Testis (tissue), 2 donors: ENCODE measurements at regions not wholly inside any gene's neighbourhood (a gene's known extent, or its start where the extent isn't known, plus 50 kb on each side); places are given as distances from the start of the nearest gene placed in this dataset.

Experiments
- DNase-seq: peaks from one replicate; pipeline ENCODE4 v3.0.0-alpha.2; 2019
- H3K27ac ChIP-seq, 2 donors: fragments of 200-600 bp; sonication (generic); one replicate each; pipeline ENCODE4 v1.5.1; 2019
- H3K27me3 ChIP-seq: fragments of 200-600 bp; sonication (generic); one replicate; pipeline ENCODE4 v1.5.1; 2019
- H3K36me3 ChIP-seq: fragments of 200-600 bp; sonication (generic); one replicate; pipeline ENCODE4 v1.5.1; 2017; ENCODE audit warnings: low read depth; ENCODE audit errors: missing control alignments
- H3K4me1 ChIP-seq: fragments of 200-600 bp; sonication (generic); one replicate; pipeline ENCODE4 v1.5.1; 2019
- H3K4me3 ChIP-seq, 2 donors: fragments of 200-600 bp; sonication (generic); one replicate each; pipeline ENCODE4 v1.5.1; 2017 to 2019
- H3K9me3 ChIP-seq: fragments of 200-600 bp; sonication (generic); one replicate; pipeline ENCODE4 v1.5.1; 2017
- POLR2A ChIP-seq: fragments of 450-650 bp; IDR thresholded peaks from one replicate; pipeline ENCODE4 v1.6.1; 2017; ENCODE audit warnings: antibody characterized with exemption, mild to moderate bottlenecking, moderate library complexity
- WGBS, 2 donors: methylation state at CpG; one replicate each; pipeline ENCODE4 v1.1.5; 2018; 5-methylcytosine and 5-hydroxymethylcytosine counted together
- intact Hi-C: fragments of 100-400 bp; cut with DNase I; formaldehyde crosslinking; loops from one replicate; pipeline ENCODE4 v1.15.1; 2023; ENCODE audit warnings: low total_unique reads
- TF ChIP-seq, protein P1 (sequence below), 3 experiments: fragments of 450-650 bp in 2 of 3; fragments of 200-600 bp in 1 of 3; sonication (generic) in 1 of 3; IDR thresholded peaks; one replicate each; pipeline ENCODE4 v1.5.1; 2016 to 2019; ENCODE audit warnings: antibody characterized with exemption in 3 of 3, mild to moderate bottlenecking in 2 of 3, moderate library complexity in 1 of 3

DNA sequence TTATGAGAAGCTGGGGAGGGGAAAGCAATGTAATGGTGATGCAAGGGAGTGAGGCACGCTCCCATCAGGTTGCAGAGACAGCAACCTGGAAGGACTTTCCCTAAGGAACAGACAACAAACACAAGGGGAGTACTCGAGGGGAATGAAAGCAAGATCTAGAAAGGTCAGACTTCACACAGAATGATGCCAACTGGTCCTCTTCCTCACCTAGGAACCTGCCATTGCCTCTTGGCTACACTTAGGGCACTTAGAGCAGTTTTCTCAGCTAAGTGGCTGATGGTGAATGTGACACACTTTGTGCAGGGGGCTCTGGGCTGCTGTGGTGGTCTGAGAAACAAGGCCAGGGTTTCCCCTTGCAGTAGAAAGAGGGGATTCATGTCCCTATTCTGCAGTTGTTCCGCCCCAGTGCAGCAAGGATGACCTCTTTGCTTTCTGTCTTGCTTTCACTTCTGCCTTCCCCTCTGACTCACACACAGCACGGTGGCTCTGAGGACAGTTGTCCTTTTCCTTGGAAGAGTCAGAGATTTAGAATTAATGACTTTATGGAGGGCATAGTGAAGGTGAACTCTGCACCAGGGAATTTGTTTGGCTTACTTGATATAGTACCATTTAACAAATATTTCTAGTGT lies 394.0 kb upstream of the KLF4 start:
- Histone ChIP-seq H3K4me3 (no peak overlapping the region), H3K36me3 (no peaks in the 10 kb centered on the region), H3K9me3 (no peaks in the 10 kb centered on the region), H3K4me1 (no peaks in the 10 kb centered on the region), H3K27me3 (no peaks in the 10 kb centered on the region), H3K27ac (no peak overlapping the region)
- TF ChIP-seq POLR2A: no peak
- TF ChIP-seq, protein P1, sequence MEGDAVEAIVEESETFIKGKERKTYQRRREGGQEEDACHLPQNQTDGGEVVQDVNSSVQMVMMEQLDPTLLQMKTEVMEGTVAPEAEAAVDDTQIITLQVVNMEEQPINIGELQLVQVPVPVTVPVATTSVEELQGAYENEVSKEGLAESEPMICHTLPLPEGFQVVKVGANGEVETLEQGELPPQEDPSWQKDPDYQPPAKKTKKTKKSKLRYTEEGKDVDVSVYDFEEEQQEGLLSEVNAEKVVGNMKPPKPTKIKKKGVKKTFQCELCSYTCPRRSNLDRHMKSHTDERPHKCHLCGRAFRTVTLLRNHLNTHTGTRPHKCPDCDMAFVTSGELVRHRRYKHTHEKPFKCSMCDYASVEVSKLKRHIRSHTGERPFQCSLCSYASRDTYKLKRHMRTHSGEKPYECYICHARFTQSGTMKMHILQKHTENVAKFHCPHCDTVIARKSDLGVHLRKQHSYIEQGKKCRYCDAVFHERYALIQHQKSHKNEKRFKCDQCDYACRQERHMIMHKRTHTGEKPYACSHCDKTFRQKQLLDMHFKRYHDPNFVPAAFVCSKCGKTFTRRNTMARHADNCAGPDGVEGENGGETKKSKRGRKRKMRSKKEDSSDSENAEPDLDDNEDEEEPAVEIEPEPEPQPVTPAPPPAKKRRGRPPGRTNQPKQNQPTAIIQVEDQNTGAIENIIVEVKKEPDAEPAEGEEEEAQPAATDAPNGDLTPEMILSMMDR (IDR thresholded peaks at IDR 0.05): no peak
- WGBS, 2 donors: 82 to 88% methylated on average over 4 of the region's 4 CpGs
- intact Hi-C loops: no loop called here
- no peak for DNase-seq

DNA sequence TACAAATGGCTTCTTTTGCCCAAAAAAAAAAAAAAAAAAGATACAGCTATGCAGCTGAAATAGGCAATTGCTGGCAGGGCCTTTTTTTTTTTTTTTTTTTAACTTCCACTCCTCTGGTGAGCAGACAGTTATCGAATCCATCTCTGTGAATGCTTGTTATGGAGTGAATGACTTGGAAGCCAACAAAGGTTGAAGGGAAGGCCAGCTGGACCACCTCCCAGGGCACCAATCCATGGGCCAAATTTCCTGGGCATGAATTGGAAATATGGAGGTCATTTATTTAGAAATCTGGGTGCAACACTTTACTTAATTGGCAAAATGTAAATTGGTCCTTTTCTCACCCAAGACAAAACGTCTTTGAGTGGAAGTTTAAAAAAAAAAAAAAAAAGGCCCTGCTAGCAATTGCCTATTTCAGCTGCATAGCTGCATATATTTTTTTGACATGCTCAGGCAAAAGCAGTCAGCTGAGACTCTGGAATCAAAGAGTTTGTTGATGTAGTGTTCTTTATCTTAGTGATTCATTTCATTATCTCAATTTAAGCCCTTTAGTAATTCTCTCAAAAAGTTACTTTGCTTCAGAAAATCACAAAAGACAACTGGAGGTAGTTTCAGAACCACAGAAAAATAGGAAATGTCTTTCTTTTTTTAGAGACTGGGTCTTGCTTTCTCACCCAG lies 392.2 kb upstream of the KLF4 start:
- 70 to 80% methylated on average over 2 of the region's 2 CpGs for WGBS, 2 donors
- Histone ChIP-seq H3K27me3 (no peaks in the 10 kb centered on the region), H3K36me3 (no peaks in the 10 kb centered on the region), H3K9me3 (no peaks in the 10 kb centered on the region), H3K4me1 (no peaks in the 10 kb centered on the region), H3K4me3 (no peak overlapping the region), H3K27ac (no peak overlapping the region)
- TF ChIP-seq, protein P1 (IDR thresholded peaks at IDR 0.05): no peak
- no peak for TF ChIP-seq POLR2A
- DNase-seq: no peak
- intact Hi-C loops: no loop called here

DNA sequence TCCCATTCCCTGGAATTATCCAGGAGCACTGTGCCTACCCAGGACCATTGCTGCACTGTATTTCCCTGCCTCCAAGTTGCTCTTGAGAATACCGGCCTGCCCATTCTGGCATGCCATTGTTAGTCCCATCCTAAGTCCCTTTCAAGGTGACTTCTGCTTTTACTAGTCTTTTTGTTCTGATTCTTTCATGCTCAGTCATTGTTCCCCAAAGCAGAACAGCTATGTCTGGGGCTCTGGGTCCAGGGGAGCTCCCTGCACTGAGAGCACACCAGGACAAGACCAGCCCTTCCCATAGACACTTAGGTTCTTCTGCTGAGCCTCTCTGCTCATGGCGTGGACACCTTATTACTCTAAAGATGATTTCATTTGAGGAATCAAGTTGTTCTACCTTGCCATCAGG lies 388.9 kb upstream of the KLF4 start:
- TF ChIP-seq, protein P1 (IDR thresholded peaks at IDR 0.05): no peak
- no peak for DNase-seq
- no peaks in the 10 kb centered on the region for H3K9me3 ChIP-seq
- H3K36me3 ChIP-seq: no peaks in the 10 kb centered on the region
- 89 to 97% methylated on average over 2 of the region's 2 CpGs for WGBS, 2 donors
- H3K27me3 ChIP-seq: no peaks in the 10 kb centered on the region
- intact Hi-C loops: no loop called here
- no peak overlapping the region for H3K27ac ChIP-seq
- H3K4me1 ChIP-seq: no peaks in the 10 kb centered on the region
- H3K4me3 ChIP-seq: no peak overlapping the region

DNA sequence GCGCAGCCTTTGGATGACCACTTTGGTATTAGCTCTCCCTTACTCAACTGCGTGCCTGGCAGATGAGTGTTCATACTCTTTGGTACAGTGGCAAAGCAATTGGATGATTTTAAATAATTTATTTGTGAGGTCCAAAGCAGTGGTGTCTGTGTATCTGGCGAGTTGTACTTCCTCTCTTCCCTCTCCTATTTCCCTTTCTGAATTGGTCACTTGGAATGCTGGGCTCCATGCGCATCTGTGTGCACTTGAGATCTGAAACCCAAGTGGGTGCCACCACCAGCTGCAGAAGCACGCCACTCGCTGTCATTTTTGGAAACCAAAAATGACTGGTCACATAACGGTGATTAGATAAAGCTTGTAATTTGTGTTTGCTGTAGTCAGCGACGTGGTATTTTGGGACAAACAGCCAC lies 386.0 kb upstream of the KLF4 start:
- DNase-seq: no peak
- no peak for TF ChIP-seq POLR2A
- TF ChIP-seq, protein P1 (IDR thresholded peaks at IDR 0.05): no peak
- no peak overlapping the region for H3K4me3 ChIP-seq
- WGBS, 2 donors: 92 to 94% methylated on average over 9 of the region's 9 CpGs
- H3K4me1 ChIP-seq: no peaks in the 10 kb centered on the region
- intact Hi-C loops: no loop called here
- H3K27me3 ChIP-seq: no peaks in the 10 kb centered on the region
- H3K9me3 ChIP-seq: no peaks in the 10 kb centered on the region
- H3K36me3 ChIP-seq: no peaks in the 10 kb centered on the region
- H3K27ac ChIP-seq: no peak overlapping the region
